Erythroblast (primary cell): ENCODE measurements at regions not wholly inside any gene's neighbourhood (a gene's known extent, or its start where the extent isn't known, plus 50 kb on each side); places are given as distances from the start of the nearest gene placed in this dataset.

Source experiments
- GATA1 ChIP-seq: IDR thresholded peaks from 2 replicates; pipeline ENCODE4 v1.6.1; 2011; ENCODE audit warnings: low read depth, mild to moderate bottlenecking, control low read depth, low read length, moderate library complexity
- POLR2A ChIP-seq: IDR thresholded peaks from 2 replicates; pipeline ENCODE4 v1.6.1; 2011; ENCODE audit warnings: mild to moderate bottlenecking, low read length

- no peak for TF ChIP-seq POLR2A
- TF ChIP-seq GATA1 = no peak
These were observed 763.6 kb downstream of the ADGRL2 start for GRCh38 chr1:82564333-82564732.
